HepG2 (cell line): ENCODE measurements at regions not wholly inside any gene's neighbourhood (a gene's known extent, or its start where the extent isn't known, plus 50 kb on each side); places are given as distances from the start of the nearest gene placed in this dataset.

Source experiments
- ATAC-seq: fragments of 200-7000 bp; cut with Tn5 transposase; 3 replicates; pipeline ENCODE4 v1.9.1; 2020; ENCODE audit warnings: mild to moderate bottlenecking, moderate library complexity
- BruUV-seq: library from RNA; stranded (reverse); fragments of 400-500 nt; replicated peaks from 2 replicates; lab custom pipeline; 2021; lab: Mats Ljungman, UMichigan
- CTCF ChIA-PET: fragments of 300-600 bp; formaldehyde crosslinking; extraction: SDS; loops from one replicate; lab custom pipeline; 2021; ENCODE audit warnings: low total read pairs, inconsistent platforms, low intra/inter-chr PET ratio; lab: Yijun Ruan, JAX
- POLR2A ChIA-PET: fragments of 350-600 bp; sonication (Branson Sonifier 250); formaldehyde crosslinking; loops from one replicate; lab custom pipeline; 2020; ENCODE audit warnings: antibody characterized with exemption, inconsistent platforms; lab: Yijun Ruan, JAX
- DNase-seq: peaks from one replicate; pipeline ENCODE4 v3.0.0-alpha.2; 2015; ENCODE audit warnings: low spot score
- FAIRE-seq: peaks from 3 replicates; lab custom pipeline; 2011; peaks lifted over from hg19 to GRCh38; lab: Jason Lieb, UNC
- H2AFZ ChIP-seq: one replicate; pipeline ENCODE4 v1.6.1; 2011; ENCODE audit warnings: low read length, inconsistent platforms
- H3K27ac ChIP-seq: fragments of 300-600 bp; 3 replicates; pipeline ENCODE4 v1.8.0; 2011; ENCODE audit warnings: mixed run types, mild to moderate bottlenecking, mixed read lengths, low read length, inconsistent platforms; ENCODE audit not compliant: insufficient read depth; ENCODE audit errors: extremely low read length
- H3K27me3 ChIP-seq, 2 experiments: fragments of 200-600 bp in 1 of 2; 2 replicates in 1 of 2; 3 replicates in 1 of 2; pipeline versions ENCODE4 v1.6.0 to v1.8.0; 2011; ENCODE audit warnings: low read length in 2 of 2, mild to moderate bottlenecking in 2 of 2, moderate library complexity in 2 of 2, inconsistent platforms in 1 of 2; ENCODE audit not compliant: insufficient read depth in 2 of 2, control insufficient read depth in 1 of 2
- H3K36me3 ChIP-seq, 2 experiments: fragments of 200-600 bp in 1 of 2; replicated peaks in 1 of 2; 2 replicates in 1 of 2; 3 replicates in 1 of 2; pipeline versions ENCODE4 v1.5.1 to v1.8.0; 2011; ENCODE audit warnings: low read length in 2 of 2, inconsistent platforms in 1 of 2; ENCODE audit not compliant: insufficient read depth in 2 of 2, control insufficient read depth in 1 of 2
- H3K4me1 ChIP-seq: 2 replicates; pipeline ENCODE4 v1.5.1; 2012; ENCODE audit warnings: low read length, inconsistent platforms; ENCODE audit not compliant: insufficient read depth
- H3K4me2 ChIP-seq: 2 replicates; pipeline ENCODE4 v1.6.0; 2011; ENCODE audit warnings: low read depth, low read length, inconsistent platforms
- H3K4me3 ChIP-seq, 3 experiments: fragments of 200-600 bp in 1 of 3; sonication (generic), shearing (Covaris generic) in 1 of 3; replicated peaks in 1 of 3; 2 replicates each; pipeline ENCODE4 v1.5.1; 2011 to 2016; ENCODE audit warnings: low read length in 3 of 3, inconsistent platforms in 2 of 3, low read depth in 2 of 3, mild to moderate bottlenecking in 2 of 3, control low read depth in 1 of 3, mixed read lengths in 1 of 3; ENCODE audit not compliant: insufficient read depth in 1 of 3
- H3K79me2 ChIP-seq: one replicate; pipeline ENCODE4 v1.6.1; 2011; ENCODE audit warnings: low read length, inconsistent platforms; ENCODE audit not compliant: insufficient read depth
- H3K9ac ChIP-seq: 2 replicates; pipeline ENCODE4 v1.6.0; 2011; ENCODE audit warnings: mild to moderate bottlenecking, low read depth, low read length, inconsistent platforms; ENCODE audit not compliant: insufficient read depth
- H3K9me3 ChIP-seq: 2 replicates; pipeline ENCODE4 v1.5.1; 2012; ENCODE audit warnings: mild to moderate bottlenecking, low read length
- H4K20me1 ChIP-seq: 2 replicates; pipeline ENCODE4 v1.6.0; 2011; ENCODE audit warnings: inconsistent platforms, mild to moderate bottlenecking, low read length, moderate library complexity; ENCODE audit not compliant: insufficient read depth
- IKZF1 ChIP-seq: fragments of 450-650 bp; IDR thresholded peaks from 2 replicates; pipeline ENCODE4 v1.7.1; 2016
- PHB2 ChIP-seq: fragments of 450-650 bp; IDR thresholded peaks from 2 replicates; pipeline ENCODE4 v1.6.1; 2018; ENCODE audit not compliant: partially characterized antibody
- POLR2G ChIP-seq: fragments of 200-400 bp; formaldehyde crosslinking; IDR thresholded peaks from 2 replicates; pipeline ENCODE4 v1.6.1; 2018; ENCODE audit warnings: mild to moderate bottlenecking, low read depth, low read length, moderate library complexity
- RFX1 ChIP-seq: fragments of 450-650 bp; IDR thresholded peaks from 2 replicates; pipeline ENCODE4 v1.6.1; 2017
- STAT5B ChIP-seq: sonication (generic); formaldehyde crosslinking; IDR thresholded peaks from 2 replicates; pipeline ENCODE4 v1.4.0; 2020; ENCODE audit warnings: missing genetic modification reagents
- ZBTB38 ChIP-seq: sonication (generic); formaldehyde crosslinking; IDR thresholded peaks from 2 replicates; pipeline ENCODE4 v1.5.1; 2020; ENCODE audit warnings: mild to moderate bottlenecking, missing genetic modification reagents
- ZFP41 ChIP-seq: sonication (generic); formaldehyde crosslinking; IDR thresholded peaks from 2 replicates; pipeline ENCODE4 v1.4.0; 2020; ENCODE audit warnings: mild to moderate bottlenecking, missing genetic modification reagents, borderline replicate concordance
- ZNF446 ChIP-seq: sonication (generic); formaldehyde crosslinking; IDR thresholded peaks from 2 replicates; pipeline ENCODE4 v1.5.0; 2020; ENCODE audit warnings: mild to moderate bottlenecking, missing genetic modification reagents
- ZNF660 ChIP-seq: sonication (generic); formaldehyde crosslinking; IDR thresholded peaks from 2 replicates; pipeline ENCODE4 v1.5.1; 2020; ENCODE audit warnings: mild to moderate bottlenecking, low read depth, missing genetic modification reagents, borderline replicate concordance
- WGBS: methylation state at CpG from one replicate; pipeline ENCODE4 v1.1.6; 2017; ENCODE audit warnings: low lambda C conversion rate; 5-methylcytosine and 5-hydroxymethylcytosine counted together
- in situ Hi-C: cut with HindIII; loops from 2 replicates; pipeline ENCODE4 v1.10.0; 2017; ENCODE audit warnings: low pct_unique_long_range_greater_than_20kb; ENCODE audit not compliant: extremely low pct_ligation_motif_present
- intact Hi-C: fragments of 100-400 bp; cut with micrococcal nuclease; formaldehyde crosslinking; loops from one replicate; pipeline ENCODE4 v1.10.0; 2022; ENCODE audit not compliant: unreplicated experiment
- TF ChIP-seq, protein P1 (sequence below): sonication (generic); formaldehyde crosslinking; IDR thresholded peaks from 2 replicates; pipeline ENCODE4 v1.8.1; 2023; ENCODE audit warnings: mild to moderate bottlenecking, missing genetic modification reagents

DNA sequence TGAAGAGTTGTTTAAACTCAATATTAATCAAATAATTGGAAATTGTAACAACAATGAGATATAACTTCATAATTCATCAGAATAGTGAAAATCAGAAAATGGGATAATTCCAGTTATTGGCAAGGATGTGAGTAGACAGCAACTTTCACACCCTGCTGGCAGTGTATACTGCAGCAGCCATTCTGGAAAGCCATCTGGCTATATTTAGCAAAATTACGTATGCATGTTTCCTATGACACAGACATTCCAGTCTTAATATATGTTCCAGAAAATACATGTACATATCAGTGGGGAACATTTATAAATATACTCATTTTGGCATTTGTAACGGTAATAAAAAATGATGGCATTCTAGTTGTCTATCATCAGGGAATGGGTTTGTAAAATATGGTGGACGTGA, 564.1 kb downstream of the GBE1 start:
- FAIRE-seq (no peak), ATAC-seq (no peak), DNase-seq (no peak)
- ChIA-PET CTCF (no interaction called here), POLR2A (no interaction called here)
- Histone ChIP-seq H3K27me3 (no peaks in the 10 kb centered on the region), H2AFZ (no peak overlapping the region), H3K36me3 (no peaks in the 10 kb centered on the region), H3K27ac (no peak overlapping the region), H3K9ac (no peak overlapping the region), H4K20me1 (no peaks in the 10 kb centered on the region), H3K4me1 (no peaks in the 10 kb centered on the region), H3K4me3 (no peak overlapping the region), H3K79me2 (no peaks in the 10 kb centered on the region), H3K4me2 (no peak overlapping the region), H3K9me3 (no peaks in the 10 kb centered on the region)
- in situ Hi-C loops = no loop called here
- no TSS peak for BruUV-seq
- WGBS = 32% methylated on average over 3 of the region's 3 CpGs
- intact Hi-C loops = no loop called here
- TF ChIP-seq PHB2 = no peak
- no peak for TF ChIP-seq STAT5B
- no peak for TF ChIP-seq IKZF1
- no peak for TF ChIP-seq ZNF446 (CRISPR knock-in tag)
- TF ChIP-seq ZFP41 (CRISPR knock-in tag) = no peak
- TF ChIP-seq, protein P1, sequence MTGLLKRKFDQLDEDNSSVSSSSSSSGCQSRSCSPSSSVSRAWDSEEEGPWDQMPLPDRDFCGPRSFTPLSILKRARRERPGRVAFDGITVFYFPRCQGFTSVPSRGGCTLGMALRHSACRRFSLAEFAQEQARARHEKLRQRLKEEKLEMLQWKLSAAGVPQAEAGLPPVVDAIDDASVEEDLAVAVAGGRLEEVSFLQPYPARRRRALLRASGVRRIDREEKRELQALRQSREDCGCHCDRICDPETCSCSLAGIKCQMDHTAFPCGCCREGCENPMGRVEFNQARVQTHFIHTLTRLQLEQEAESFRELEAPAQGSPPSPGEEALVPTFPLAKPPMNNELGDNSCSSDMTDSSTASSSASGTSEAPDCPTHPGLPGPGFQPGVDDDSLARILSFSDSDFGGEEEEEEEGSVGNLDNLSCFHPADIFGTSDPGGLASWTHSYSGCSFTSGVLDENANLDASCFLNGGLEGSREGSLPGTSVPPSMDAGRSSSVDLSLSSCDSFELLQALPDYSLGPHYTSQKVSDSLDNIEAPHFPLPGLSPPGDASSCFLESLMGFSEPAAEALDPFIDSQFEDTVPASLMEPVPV (CRISPR knock-in tag) = no peak
- no peak for TF ChIP-seq POLR2G
- no peak for TF ChIP-seq RFX1
- TF ChIP-seq ZNF660 (CRISPR knock-in tag) = no peak
- no peak for TF ChIP-seq ZBTB38 (CRISPR knock-in tag)
